ENCODE measurements at regions not wholly inside any gene's neighbourhood (a gene's known extent, or its start where the extent isn't known, plus 50 kb on each side); places are given as distances from the start of the nearest gene placed in this dataset.
A peak's percentile ranks its signal among the peaks of the same experiment; 100 is the strongest.
"Not testable (repeated sequence)": the region's sequence is repeated elsewhere in the genome, so short reads cannot be mapped to it uniquely, and the experiment has no call there.

GRCh38 chr21:38120679-38120983 is 136.2 kb upstream of the KCNJ15 start:
- not testable (repeated sequence) for H4K8ac ChIP-seq (ENCODE audit: low read depth, low read length); H2BK12ac ChIP-seq (ENCODE audit: low read length); H4K91ac ChIP-seq (ENCODE audit: low read depth, low read length); H3K27me3 ChIP-seq (ENCODE audit: insufficient read depth, low read length); H2AK5ac ChIP-seq (ENCODE audit: low read length); H3K4me3 ChIP-seq (ENCODE audit: low read depth, low read length); H2AFZ ChIP-seq (ENCODE audit: insufficient read depth, low read length, poor library complexity); H3K27ac ChIP-seq (ENCODE audit: low read depth, low read length); H2BK120ac ChIP-seq (ENCODE audit: insufficient read depth, low read length, poor library complexity); H3K23ac ChIP-seq (ENCODE audit: low read length); H3K9me3 ChIP-seq (ENCODE audit: insufficient read depth, low read depth, low read length); H3K14ac ChIP-seq (ENCODE audit: low read length); H3K79me2 ChIP-seq (ENCODE audit: control insufficient read depth, insufficient read depth, low read length, poor library complexity); H3K9ac ChIP-seq (ENCODE audit: low read length); H4K12ac ChIP-seq (ENCODE audit: low read depth, low read length); H3K79me1 ChIP-seq (ENCODE audit: low read length); H3K18ac ChIP-seq (ENCODE audit: low read length); H3K4me1 ChIP-seq (ENCODE audit: control insufficient read depth in 1 of 2, insufficient read depth in 2 of 2, low read length in 2 of 2); H3K4me2 ChIP-seq (ENCODE audit: low read length); H3K36me3 ChIP-seq (ENCODE audit: control insufficient read depth in 1 of 2, insufficient read depth in 2 of 2, low read length in 2 of 2); H2BK5ac ChIP-seq (ENCODE audit: low read depth, low read length, poor library complexity); H3K4ac ChIP-seq (ENCODE audit: low read depth, low read length)
- no CpG with 5 or more reads among the region's 6 CpGs for WGBS (ENCODE audit: extremely low coverage, insufficient coverage, insufficient read length)
- peak in 1 of 2 donors; percentile 41 for DNase-seq

DNA sequence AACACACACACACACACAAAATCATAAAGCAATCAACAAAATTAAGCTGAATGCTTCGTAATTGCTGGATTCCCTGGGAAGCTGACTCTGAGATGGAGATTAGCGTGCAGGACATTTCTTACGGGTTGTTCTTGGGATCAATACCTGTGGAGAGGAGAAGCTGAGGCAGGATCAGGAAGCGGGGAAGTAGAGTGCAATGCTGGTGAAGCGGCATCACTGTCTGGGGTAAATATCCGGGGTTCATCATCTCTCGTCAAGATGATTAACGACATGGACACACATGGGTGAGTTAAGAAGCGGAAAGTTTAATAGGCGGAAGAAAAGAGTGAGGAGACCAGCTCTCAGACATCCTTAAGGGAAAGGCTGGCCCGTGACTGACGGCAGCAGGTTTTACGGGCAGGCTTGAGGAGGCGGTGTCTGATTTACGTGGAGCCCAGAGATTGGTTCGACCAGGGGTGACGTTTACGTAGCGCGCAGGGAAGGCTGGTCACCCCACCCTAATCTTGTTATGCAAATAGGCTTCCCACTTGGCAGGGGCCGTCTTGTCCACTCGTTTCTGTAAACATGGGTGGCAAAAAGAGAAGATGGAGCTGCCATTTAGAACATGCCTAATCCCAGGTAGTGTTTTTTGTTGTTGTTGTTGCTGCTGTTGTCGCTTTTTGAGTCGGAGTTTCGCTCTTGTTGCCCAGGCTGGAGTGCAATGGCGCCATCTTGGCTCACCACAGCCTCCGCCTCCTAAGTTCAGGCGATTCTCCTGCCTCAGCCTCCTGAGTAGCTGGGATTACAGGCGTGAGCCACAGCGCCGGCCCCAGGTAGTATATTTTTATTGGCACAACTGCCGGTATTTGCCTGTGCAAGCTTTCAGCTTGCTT is 135.6 kb upstream of the KCNJ15 start:
- Histone ChIP-seq H2AFZ (ENCODE audit: insufficient read depth, low read length, poor library complexity) (no peak overlapping the region), H2AK5ac (ENCODE audit: low read length) (no peak overlapping the region), H2BK5ac (ENCODE audit: low read depth, low read length, poor library complexity) (no peak overlapping the region), H2BK120ac (ENCODE audit: insufficient read depth, low read length, poor library complexity) (no peak overlapping the region), H2BK12ac (ENCODE audit: low read length) (no peak overlapping the region), H3K27me3 (ENCODE audit: insufficient read depth, low read length) (no peaks in the 10 kb centered on the region), H4K8ac (ENCODE audit: low read depth, low read length) (no peak overlapping the region), H3K9me3 (ENCODE audit: insufficient read depth, low read depth, low read length) (peaks cover 3% of the 10 kb centered on the region), H3K4me2 (ENCODE audit: low read length) (no peak overlapping the region), H3K4ac (ENCODE audit: low read depth, low read length) (no peak overlapping the region), H4K91ac (ENCODE audit: low read depth, low read length) (no peak overlapping the region), H3K9ac (ENCODE audit: low read length) (no peak overlapping the region), H3K14ac (ENCODE audit: low read length) (no peak overlapping the region), H4K12ac (ENCODE audit: low read depth, low read length) (no peak overlapping the region), H3K18ac (ENCODE audit: low read length) (no peak overlapping the region), H3K27ac (ENCODE audit: low read depth, low read length) (no peak overlapping the region), H3K4me1 (ENCODE audit: control insufficient read depth in 1 of 2, insufficient read depth in 2 of 2, low read length in 2 of 2) (no peaks in the 10 kb centered on the region), H3K4me3 (ENCODE audit: low read depth, low read length) (no peak overlapping the region), H3K23ac (ENCODE audit: low read length) (no peak overlapping the region), H3K79me1 (ENCODE audit: low read length) (no peaks in the 10 kb centered on the region), H3K36me3 (ENCODE audit: control insufficient read depth in 1 of 2, insufficient read depth in 2 of 2, low read length in 2 of 2) (no peaks in the 10 kb centered on the region), H3K79me2 (ENCODE audit: control insufficient read depth, insufficient read depth, low read length, poor library complexity) (no peaks in the 10 kb centered on the region)
- WGBS (ENCODE audit: extremely low coverage, insufficient coverage, insufficient read length), result no CpG with 5 or more reads among the region's 32 CpGs
- DNase-seq, result peak; percentile 94

GRCh38 chr21:38121888-38122720 is 134.7 kb upstream of the KCNJ15 start:
- Histone ChIP-seq H3K27me3 (ENCODE audit: insufficient read depth, low read length) (no peaks in the 10 kb centered on the region), H2AFZ (ENCODE audit: insufficient read depth, low read length, poor library complexity) (no peak overlapping the region), H3K4ac (ENCODE audit: low read depth, low read length) (no peak overlapping the region), H3K9me3 (ENCODE audit: insufficient read depth, low read depth, low read length) (peaks cover 3% of the 10 kb centered on the region), H2BK120ac (ENCODE audit: insufficient read depth, low read length, poor library complexity) (no peak overlapping the region), H3K4me2 (ENCODE audit: low read length) (no peak overlapping the region), H2BK5ac (ENCODE audit: low read depth, low read length, poor library complexity) (no peak overlapping the region), H3K27ac (ENCODE audit: low read depth, low read length) (no peak overlapping the region), H3K79me2 (ENCODE audit: control insufficient read depth, insufficient read depth, low read length, poor library complexity) (no peaks in the 10 kb centered on the region), H3K36me3 (ENCODE audit: control insufficient read depth in 1 of 2, insufficient read depth in 2 of 2, low read length in 2 of 2) (no peaks in the 10 kb centered on the region), H3K23ac (ENCODE audit: low read length) (no peak overlapping the region), H2AK5ac (ENCODE audit: low read length) (no peak overlapping the region), H3K79me1 (ENCODE audit: low read length) (no peaks in the 10 kb centered on the region), H3K4me3 (ENCODE audit: low read depth, low read length) (no peak overlapping the region), H3K14ac (ENCODE audit: low read length) (no peak overlapping the region), H4K8ac (ENCODE audit: low read depth, low read length) (no peak overlapping the region), H3K18ac (ENCODE audit: low read length) (no peak overlapping the region), H3K4me1 (ENCODE audit: control insufficient read depth in 1 of 2, insufficient read depth in 2 of 2, low read length in 2 of 2) (no peaks in the 10 kb centered on the region), H2BK12ac (ENCODE audit: low read length) (no peak overlapping the region), H4K12ac (ENCODE audit: low read depth, low read length) (no peak overlapping the region), H4K91ac (ENCODE audit: low read depth, low read length) (no peak overlapping the region), H3K9ac (ENCODE audit: low read length) (no peak overlapping the region)
- no CpG with 5 or more reads among the region's 7 CpGs for WGBS (ENCODE audit: extremely low coverage, insufficient coverage, insufficient read length)
- DNase-seq, result peak; percentile 76 to 85

- H3K9ac ChIP-seq (ENCODE audit: low read length), result no peak overlapping the region
- WGBS (ENCODE audit: extremely low coverage, insufficient coverage, insufficient read length), result no CpG with 5 or more reads among the region's 5 CpGs
- H3K14ac ChIP-seq (ENCODE audit: low read length), result no peak overlapping the region
- peaks cover 3% of the 10 kb centered on the region for H3K9me3 ChIP-seq (ENCODE audit: insufficient read depth, low read depth, low read length)
- H4K12ac ChIP-seq (ENCODE audit: low read depth, low read length), result no peak overlapping the region
- no peaks in the 10 kb centered on the region for H3K79me1 ChIP-seq (ENCODE audit: low read length)
- H2AFZ ChIP-seq (ENCODE audit: insufficient read depth, low read length, poor library complexity), result no peak overlapping the region
- no peak overlapping the region for H2BK12ac ChIP-seq (ENCODE audit: low read length)
- H3K23ac ChIP-seq (ENCODE audit: low read length), result no peak overlapping the region
- H3K4me2 ChIP-seq (ENCODE audit: low read length), result no peak overlapping the region
- no peak overlapping the region for H2BK5ac ChIP-seq (ENCODE audit: low read depth, low read length, poor library complexity)
- no peaks in the 10 kb centered on the region for H3K79me2 ChIP-seq (ENCODE audit: control insufficient read depth, insufficient read depth, low read length, poor library complexity)
- H2AK5ac ChIP-seq (ENCODE audit: low read length), result no peak overlapping the region
- H4K91ac ChIP-seq (ENCODE audit: low read depth, low read length), result no peak overlapping the region
- no peak overlapping the region for H3K18ac ChIP-seq (ENCODE audit: low read length)
- no peak overlapping the region for H3K27ac ChIP-seq (ENCODE audit: low read depth, low read length)
- no peaks in the 10 kb centered on the region for H3K27me3 ChIP-seq (ENCODE audit: insufficient read depth, low read length)
- no peak overlapping the region for H3K4me3 ChIP-seq (ENCODE audit: low read depth, low read length)
- no peak overlapping the region for H3K4ac ChIP-seq (ENCODE audit: low read depth, low read length)
- H3K4me1 ChIP-seq (ENCODE audit: control insufficient read depth in 1 of 2, insufficient read depth in 2 of 2, low read length in 2 of 2), result no peaks in the 10 kb centered on the region
- no peak overlapping the region for H4K8ac ChIP-seq (ENCODE audit: low read depth, low read length)
- no peak overlapping the region for H2BK120ac ChIP-seq (ENCODE audit: insufficient read depth, low read length, poor library complexity)
- no peak for DNase-seq
- H3K36me3 ChIP-seq (ENCODE audit: control insufficient read depth in 1 of 2, insufficient read depth in 2 of 2, low read length in 2 of 2), result no peaks in the 10 kb centered on the region
Observed at GRCh38 chr21:38123626-38124025, 133.2 kb upstream of the KCNJ15 start.

Data from trophoblast cell (in vitro differentiated cells and primary cell).